Astrocyte of the spinal cord (primary cell): ENCODE measurements at regions not wholly inside any gene's neighbourhood (a gene's known extent, or its start where the extent isn't known, plus 50 kb on each side); places are given as distances from the start of the nearest gene placed in this dataset.

ENCODE experiments used
- DNase-seq: peaks from one replicate; pipeline ENCODE4 v3.0.0; 2011; ENCODE audit warnings: low read depth, low spot score
- H3K4me3 ChIP-seq: 2 replicates; pipeline ENCODE4 v1.5.1; 2011; ENCODE audit warnings: low read depth, mild to moderate bottlenecking, low read length, moderate library complexity
- in situ Hi-C: cut with HindIII; loops from 2 replicates; pipeline ENCODE4 v1.10.0; 2017; ENCODE audit warnings: low sequenced_read_pairs
- TF ChIP-seq, protein P1 (sequence below): IDR thresholded peaks from 2 replicates; pipeline ENCODE4 v1.5.1; 2012; ENCODE audit warnings: low read depth, mild to moderate bottlenecking, low read length, inconsistent platforms

DNA sequence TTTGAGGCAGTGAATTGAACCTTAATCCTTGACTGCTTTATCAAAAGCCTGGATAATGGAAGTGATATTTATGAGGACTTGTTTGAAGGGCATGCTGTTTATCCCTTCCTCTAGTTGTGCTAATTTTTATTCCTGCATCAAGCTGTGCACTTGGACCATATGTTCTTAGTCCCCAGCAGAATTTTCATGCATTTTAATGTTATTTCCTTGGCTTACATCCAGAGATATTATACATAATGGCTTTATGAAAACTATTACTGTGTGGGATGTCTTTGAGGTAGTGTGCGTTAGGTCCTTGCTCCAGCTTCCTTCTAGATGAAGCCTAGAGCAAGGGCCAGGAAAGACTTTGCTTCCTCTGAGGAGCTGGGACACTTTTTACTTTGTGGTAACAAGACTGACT, 378.4 kb downstream of the LPIN1 start:
- TF ChIP-seq, protein P1, sequence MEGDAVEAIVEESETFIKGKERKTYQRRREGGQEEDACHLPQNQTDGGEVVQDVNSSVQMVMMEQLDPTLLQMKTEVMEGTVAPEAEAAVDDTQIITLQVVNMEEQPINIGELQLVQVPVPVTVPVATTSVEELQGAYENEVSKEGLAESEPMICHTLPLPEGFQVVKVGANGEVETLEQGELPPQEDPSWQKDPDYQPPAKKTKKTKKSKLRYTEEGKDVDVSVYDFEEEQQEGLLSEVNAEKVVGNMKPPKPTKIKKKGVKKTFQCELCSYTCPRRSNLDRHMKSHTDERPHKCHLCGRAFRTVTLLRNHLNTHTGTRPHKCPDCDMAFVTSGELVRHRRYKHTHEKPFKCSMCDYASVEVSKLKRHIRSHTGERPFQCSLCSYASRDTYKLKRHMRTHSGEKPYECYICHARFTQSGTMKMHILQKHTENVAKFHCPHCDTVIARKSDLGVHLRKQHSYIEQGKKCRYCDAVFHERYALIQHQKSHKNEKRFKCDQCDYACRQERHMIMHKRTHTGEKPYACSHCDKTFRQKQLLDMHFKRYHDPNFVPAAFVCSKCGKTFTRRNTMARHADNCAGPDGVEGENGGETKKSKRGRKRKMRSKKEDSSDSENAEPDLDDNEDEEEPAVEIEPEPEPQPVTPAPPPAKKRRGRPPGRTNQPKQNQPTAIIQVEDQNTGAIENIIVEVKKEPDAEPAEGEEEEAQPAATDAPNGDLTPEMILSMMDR, result no peak
- in situ Hi-C loops, result no loop called here
- no peak for DNase-seq
- no peak overlapping the region for H3K4me3 ChIP-seq

DNA sequence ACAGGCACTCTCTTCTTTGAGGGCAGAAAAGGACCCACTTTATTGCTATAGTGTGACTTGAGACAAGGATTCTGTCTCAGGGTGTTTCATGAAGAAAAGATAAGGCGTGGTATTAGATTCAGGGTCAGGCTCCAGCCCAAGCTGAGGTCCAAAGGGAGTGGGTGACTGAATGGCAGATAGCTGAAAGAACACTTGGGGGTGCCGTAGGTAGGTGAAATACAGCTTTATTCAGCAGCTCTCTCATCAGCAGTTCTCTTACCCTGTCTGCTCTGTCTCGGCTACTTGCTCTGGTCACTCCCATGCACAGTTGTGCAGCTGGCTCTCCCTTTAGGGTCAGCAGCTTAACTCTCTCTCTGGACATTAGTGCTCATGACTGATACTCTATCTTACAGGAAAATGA, 379.9 kb downstream of the LPIN1 start:
- DNase-seq, result no peak
- TF ChIP-seq, protein P1, result no peak
- in situ Hi-C loops, result no loop called here
- no peak overlapping the region for H3K4me3 ChIP-seq

DNA sequence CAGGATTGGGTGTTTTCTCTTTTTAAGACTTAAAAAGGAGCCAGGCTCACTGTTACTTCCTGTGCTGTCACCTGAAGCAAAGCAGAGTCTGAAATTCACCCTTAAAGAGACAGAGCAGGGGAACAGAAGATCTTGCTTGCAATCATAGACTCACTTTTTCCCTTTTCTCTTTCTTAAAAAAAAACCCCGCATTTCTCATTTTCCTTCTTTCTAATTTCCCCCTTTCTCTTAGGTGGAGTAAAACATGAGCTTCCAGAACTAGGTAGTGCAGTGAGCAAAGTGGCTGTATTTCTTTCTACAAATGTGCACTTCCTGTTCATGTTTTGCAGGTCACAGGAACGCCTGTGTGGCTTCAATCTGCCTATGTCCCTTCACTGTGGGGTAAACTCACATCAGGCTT, 381.2 kb downstream of the LPIN1 start:
- TF ChIP-seq, protein P1, result no peak
- DNase-seq, result no peak
- in situ Hi-C loops, result no loop called here
- no peak overlapping the region for H3K4me3 ChIP-seq

DNA sequence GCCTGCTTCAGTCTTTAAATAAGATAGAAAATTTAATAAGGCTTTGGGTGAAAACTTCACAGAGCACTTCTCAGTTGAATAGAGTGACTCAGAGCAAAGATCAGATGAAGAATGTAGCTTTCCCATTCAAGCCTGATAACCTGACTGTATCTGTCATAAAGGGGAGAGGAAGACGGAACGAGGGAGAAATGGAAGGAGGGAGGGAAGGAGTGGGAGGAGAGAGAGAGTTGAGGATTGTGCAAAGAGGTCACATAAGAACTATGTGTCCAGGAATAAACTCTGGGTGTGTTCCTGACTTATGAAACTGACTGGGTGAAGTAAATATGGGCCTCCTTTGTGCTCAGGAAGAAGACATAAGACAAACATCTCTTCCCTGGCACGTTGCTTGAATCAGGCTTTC, 385.5 kb downstream of the LPIN1 start:
- in situ Hi-C loops, result no loop called here
- no peak overlapping the region for H3K4me3 ChIP-seq
- TF ChIP-seq, protein P1, result no peak
- no peak for DNase-seq

DNA sequence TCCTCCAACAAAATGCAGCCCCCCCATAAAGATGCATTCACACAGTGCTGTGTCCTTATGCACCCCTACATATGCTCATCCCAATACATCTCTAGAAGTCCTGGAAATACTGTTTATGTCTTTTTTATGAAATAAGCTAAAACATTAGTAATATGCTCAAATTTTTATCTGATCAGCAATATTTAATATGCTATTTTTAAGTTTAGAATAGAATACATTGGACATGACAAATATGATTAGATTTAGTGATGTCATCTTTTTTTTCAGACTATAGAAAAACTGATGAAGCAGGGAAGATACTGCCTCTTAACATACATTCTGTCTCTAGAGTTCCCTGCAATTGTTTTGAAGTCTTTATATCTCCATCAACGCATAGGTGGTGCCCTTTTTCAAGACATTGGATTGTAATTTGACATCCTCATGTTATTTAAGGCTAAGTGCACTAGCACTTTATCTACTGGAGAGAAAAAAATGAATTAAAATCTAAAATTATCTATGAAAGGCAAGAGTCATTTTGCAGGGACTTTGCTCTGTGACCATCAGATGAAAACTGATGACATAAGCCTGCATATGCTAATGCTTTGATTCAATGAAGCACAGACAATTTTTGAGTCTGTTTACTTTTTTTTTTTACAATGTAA, 395.3 kb downstream of the LPIN1 start:
- TF ChIP-seq, protein P1, result no peak
- no peak overlapping the region for H3K4me3 ChIP-seq
- DNase-seq, result no peak
- in situ Hi-C loops, result no loop called here

DNA sequence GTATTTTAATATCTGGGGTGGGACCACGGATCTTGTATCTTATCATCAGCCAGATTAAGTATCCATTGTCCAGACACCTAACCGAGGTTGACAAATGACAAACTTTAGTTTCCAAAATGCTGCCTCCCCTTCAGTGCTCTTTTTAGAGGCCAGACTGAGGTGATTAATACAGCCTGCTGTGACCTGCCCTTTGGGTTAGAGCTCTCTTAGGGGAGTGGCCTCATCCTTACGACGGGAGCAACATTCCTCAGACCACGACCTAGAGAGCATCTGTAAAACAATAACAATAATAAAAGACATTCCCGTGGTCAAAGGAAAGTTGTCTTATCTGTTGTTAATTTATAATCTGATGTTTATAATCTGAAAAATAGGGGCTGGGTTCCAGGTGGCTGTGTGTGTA, 405.3 kb downstream of the LPIN1 start:
- in situ Hi-C loops, result no loop called here

More for the DNA sequence above, 405.3 kb downstream of the LPIN1 start:
- DNase-seq, result no peak
- TF ChIP-seq, protein P1, result no peak
- no peak overlapping the region for H3K4me3 ChIP-seq
